GM12878 (cell line): ENCODE measurements at regions not wholly inside any gene's neighbourhood (a gene's known extent, or its start where the extent isn't known, plus 50 kb on each side); places are given as distances from the start of the nearest gene placed in this dataset.

Source experiments
- FOS ChIP-seq: IDR thresholded peaks from 3 replicates; pipeline ENCODE4 v1.6.1; 2011; ENCODE audit warnings: borderline replicate concordance; ENCODE audit not compliant: insufficient read length; ENCODE audit errors: extremely low read depth
- LARP7 ChIP-seq: fragments of 450-650 bp; IDR thresholded peaks from 2 replicates; pipeline ENCODE4 v1.6.1; 2017; ENCODE audit warnings: mild to moderate bottlenecking
- RAD51 ChIP-seq: fragments of 450-650 bp; IDR thresholded peaks from 2 replicates; pipeline ENCODE4 v1.6.1; 2016; ENCODE audit warnings: moderate library complexity, mild to moderate bottlenecking, inconsistent platforms
- SIX5 ChIP-seq: IDR thresholded peaks from 2 replicates; pipeline ENCODE4 v1.6.1; 2011; ENCODE audit warnings: mild to moderate bottlenecking, low read depth, low read length, moderate library complexity; ENCODE audit not compliant: severe bottlenecking
- SPI1 ChIP-seq: IDR thresholded peaks from 2 replicates; pipeline ENCODE4 v1.6.1; 2011; ENCODE audit warnings: low read depth, mild to moderate bottlenecking, low read length, moderate library complexity, borderline replicate concordance; ENCODE audit not compliant: insufficient read depth
- SREBF1 ChIP-seq: IDR thresholded peaks from 2 replicates; pipeline ENCODE4 v1.6.1; 2012; ENCODE audit warnings: mild to moderate bottlenecking, low read length
- SRF ChIP-seq, 2 experiments: IDR thresholded peaks; 2 replicates each; pipeline ENCODE4 v1.6.1; 2011; ENCODE audit warnings: low read depth in 2 of 2, low read length in 2 of 2, mild to moderate bottlenecking in 1 of 2, moderate library complexity in 1 of 2
- SUZ12 ChIP-seq: fragments of 200-600 bp; sonication (generic); IDR thresholded peaks from one replicate; pipeline ENCODE4 v1.6.1; 2018; ENCODE audit warnings: antibody characterized with exemption, mild to moderate bottlenecking; ENCODE audit not compliant: unreplicated experiment
- TAF1 ChIP-seq: IDR thresholded peaks from 2 replicates; pipeline ENCODE4 v1.6.1; 2011; ENCODE audit warnings: mild to moderate bottlenecking, low read depth, low read length, borderline replicate concordance
- TF ChIP-seq, protein P1 (sequence below), 3 experiments: IDR thresholded peaks in 2 of 3; conservative IDR thresholded peaks in 1 of 3; 2 replicates each; pipeline ENCODE4 v1.5.1; 2011; ENCODE audit warnings: low read depth in 3 of 3, low read length in 3 of 3, mild to moderate bottlenecking in 3 of 3, control low read depth in 2 of 3, moderate library complexity in 2 of 3, inconsistent platforms in 1 of 3, mixed read lengths in 1 of 3; ENCODE audit not compliant: control insufficient read depth in 2 of 3, insufficient read depth in 1 of 3; ENCODE audit errors: extremely low read depth in 1 of 3

DNA sequence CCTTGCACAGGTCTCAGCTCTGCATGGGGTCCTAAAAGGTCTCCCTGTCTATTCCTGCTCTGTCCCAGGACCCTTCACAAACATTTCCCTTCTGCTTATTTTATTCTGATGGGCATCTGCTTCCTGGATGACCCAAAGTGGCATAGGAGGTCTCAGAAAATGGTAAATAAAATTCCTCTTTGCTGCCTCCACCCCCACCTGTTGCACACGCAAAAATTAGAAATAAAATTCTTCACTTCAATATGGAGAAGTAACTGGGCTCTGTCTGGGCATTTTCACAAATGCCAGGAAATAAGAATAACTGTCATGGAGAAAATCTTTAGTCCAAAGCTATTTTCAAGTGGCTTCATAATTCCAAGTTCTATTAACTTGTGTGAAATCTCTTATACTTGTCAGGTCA, 106.6 kb upstream of the MAP1B start:
- TF ChIP-seq, protein P1, sequence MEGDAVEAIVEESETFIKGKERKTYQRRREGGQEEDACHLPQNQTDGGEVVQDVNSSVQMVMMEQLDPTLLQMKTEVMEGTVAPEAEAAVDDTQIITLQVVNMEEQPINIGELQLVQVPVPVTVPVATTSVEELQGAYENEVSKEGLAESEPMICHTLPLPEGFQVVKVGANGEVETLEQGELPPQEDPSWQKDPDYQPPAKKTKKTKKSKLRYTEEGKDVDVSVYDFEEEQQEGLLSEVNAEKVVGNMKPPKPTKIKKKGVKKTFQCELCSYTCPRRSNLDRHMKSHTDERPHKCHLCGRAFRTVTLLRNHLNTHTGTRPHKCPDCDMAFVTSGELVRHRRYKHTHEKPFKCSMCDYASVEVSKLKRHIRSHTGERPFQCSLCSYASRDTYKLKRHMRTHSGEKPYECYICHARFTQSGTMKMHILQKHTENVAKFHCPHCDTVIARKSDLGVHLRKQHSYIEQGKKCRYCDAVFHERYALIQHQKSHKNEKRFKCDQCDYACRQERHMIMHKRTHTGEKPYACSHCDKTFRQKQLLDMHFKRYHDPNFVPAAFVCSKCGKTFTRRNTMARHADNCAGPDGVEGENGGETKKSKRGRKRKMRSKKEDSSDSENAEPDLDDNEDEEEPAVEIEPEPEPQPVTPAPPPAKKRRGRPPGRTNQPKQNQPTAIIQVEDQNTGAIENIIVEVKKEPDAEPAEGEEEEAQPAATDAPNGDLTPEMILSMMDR (IDR thresholded peaks at IDR 0.05 in 2 of 3, conservative IDR thresholded peaks at IDR 0.05 in 1 of 3; ENCODE audit: control insufficient read depth in 2 of 3, extremely low read depth in 1 of 3, insufficient read depth in 1 of 3, low read depth in 3 of 3, low read length in 3 of 3): no peak
- TF ChIP-seq SIX5 (no peak), TAF1 (no peak), FOS (no peak), SREBF1 (no peak), SUZ12 (no peak), RAD51 (no peak), SPI1 (no peak), LARP7 (no peak), SRF (IDR thresholded peaks at IDR 0.05; ENCODE audit: low read depth in 2 of 2, low read length in 2 of 2) (no peak)
